GM23338 (cell line): ENCODE measurements at regions not wholly inside any gene's neighbourhood (a gene's known extent, or its start where the extent isn't known, plus 50 kb on each side); places are given as distances from the start of the nearest gene placed in this dataset.

ENCODE experiments used
- ATAC-seq: fragments of 200-7000 bp; cut with Tn5 transposase; 3 replicates; pipeline ENCODE4 v1.9.1; 2020
- DNase-seq: peaks from one replicate; pipeline ENCODE4 v3.0.0-alpha.2; 2015; ENCODE audit warnings: low spot score
- H2AFZ ChIP-seq: fragments of 200-600 bp; sonication (generic); 2 replicates; pipeline ENCODE4 v1.8.0; 2016; ENCODE audit warnings: antibody characterized with exemption, mild to moderate bottlenecking, moderate library complexity
- H3F3A ChIP-seq: fragments of 200-600 bp; sonication (generic); replicated peaks from 2 replicates; pipeline ENCODE4 v1.8.0; 2017; ENCODE audit warnings: antibody characterized with exemption, mixed run types, low read depth
- H3K27ac ChIP-seq: fragments of 200-600 bp; sonication (generic); 2 replicates; pipeline ENCODE4 v1.6.1; 2016; ENCODE audit warnings: low read depth
- H3K27me3 ChIP-seq: fragments of 200-600 bp; sonication (generic); 2 replicates; pipeline ENCODE4 v1.8.0; 2016; ENCODE audit warnings: mild to moderate bottlenecking, mixed run types, moderate library complexity; ENCODE audit not compliant: insufficient read depth
- H3K36me3 ChIP-seq: fragments of 200-600 bp; sonication (generic); 2 replicates; pipeline ENCODE4 v1.8.0; 2016; ENCODE audit warnings: mild to moderate bottlenecking; ENCODE audit not compliant: insufficient read depth
- H3K4me1 ChIP-seq: fragments of 200-600 bp; sonication (generic); 2 replicates; pipeline ENCODE4 v1.8.0; 2016; ENCODE audit warnings: mild to moderate bottlenecking, moderate library complexity; ENCODE audit not compliant: insufficient read depth
- H3K4me2 ChIP-seq: fragments of 200-600 bp; sonication (generic); 2 replicates; pipeline ENCODE4 v1.7.1; 2017; ENCODE audit warnings: mixed run types
- H3K4me3 ChIP-seq: fragments of 200-600 bp; sonication (generic); 2 replicates; pipeline ENCODE4 v1.6.1; 2016; ENCODE audit warnings: mixed run types
- H3K79me2 ChIP-seq: fragments of 200-600 bp; sonication (generic); replicated peaks from 2 replicates; pipeline ENCODE4 v1.8.0; 2017; ENCODE audit warnings: mild to moderate bottlenecking; ENCODE audit not compliant: insufficient read depth
- H3K9me2 ChIP-seq: fragments of 200-600 bp; sonication (generic); 2 replicates; pipeline ENCODE4 v1.8.0; 2017; ENCODE audit not compliant: insufficient read depth
- H4K20me1 ChIP-seq: fragments of 200-600 bp; sonication (generic); replicated peaks from 2 replicates; pipeline ENCODE4 v1.8.0; 2017; ENCODE audit warnings: mild to moderate bottlenecking; ENCODE audit not compliant: insufficient read depth
- H3K27ac Mint-ChIP-seq: 2 replicates; pipeline ENCODE4 v1.8.0; 2020; ENCODE audit warnings: inconsistent platforms, mild to moderate bottlenecking, moderate library complexity, mixed read lengths
- H3K27me3 Mint-ChIP-seq: 3 replicates; pipeline ENCODE4 v1.8.0; 2022; ENCODE audit warnings: low read depth, mild to moderate bottlenecking, moderate library complexity, mixed read lengths, inconsistent platforms; ENCODE audit not compliant: insufficient read depth, poor library complexity
- H3K36me3 Mint-ChIP-seq: 3 replicates; pipeline ENCODE4 v1.8.0; 2021; ENCODE audit warnings: low read depth, mild to moderate bottlenecking, inconsistent platforms, moderate library complexity, mixed read lengths
- H3K4me1 Mint-ChIP-seq: 3 replicates; pipeline ENCODE4 v1.8.0; 2020; ENCODE audit warnings: mild to moderate bottlenecking, inconsistent platforms, mixed read lengths
- H3K4me3 Mint-ChIP-seq: 3 replicates; pipeline ENCODE4 v1.8.0; 2021; ENCODE audit warnings: moderate library complexity, mild to moderate bottlenecking, inconsistent platforms, mixed read lengths
- H3K9me3 Mint-ChIP-seq: 3 replicates; pipeline ENCODE4 v1.8.0; 2020; ENCODE audit warnings: moderate library complexity, mild to moderate bottlenecking, inconsistent platforms, mixed read lengths
- CREB1 ChIP-seq: fragments of 250-450 bp; sonication (Bioruptor Pico); IDR thresholded peaks from 2 replicates; pipeline ENCODE4 v1.5.0; 2020; ENCODE audit warnings: low read depth, mild to moderate bottlenecking, moderate library complexity
- EZH2 ChIP-seq: fragments of 200-600 bp; sonication (generic); IDR thresholded peaks from one replicate; pipeline ENCODE4 v1.8.0; 2017; ENCODE audit warnings: antibody characterized with exemption, mild to moderate bottlenecking, low read depth; ENCODE audit not compliant: unreplicated experiment
- EZH2phosphoT487 ChIP-seq: fragments of 200-600 bp; sonication (generic); IDR thresholded peaks from one replicate; pipeline ENCODE4 v1.8.1; 2018; ENCODE audit warnings: antibody characterized with exemption; ENCODE audit not compliant: unreplicated experiment
- JUNB ChIP-seq: IDR thresholded peaks from one replicate; pipeline ENCODE4 v1.6.1; 2016; ENCODE audit warnings: antibody characterized with exemption; ENCODE audit not compliant: unreplicated experiment
- NANOG ChIP-seq: IDR thresholded peaks from 2 replicates; pipeline ENCODE4 v1.6.1; 2016; ENCODE audit warnings: antibody characterized with exemption, borderline replicate concordance
- POLR2AphosphoS5 ChIP-seq: IDR thresholded peaks from 2 replicates; pipeline ENCODE4 v1.6.1; 2016; ENCODE audit warnings: antibody characterized with exemption, low read depth
- STAT1 ChIP-seq: IDR thresholded peaks from one replicate; pipeline ENCODE4 v1.6.1; 2016; ENCODE audit warnings: antibody characterized with exemption; ENCODE audit not compliant: unreplicated experiment
- ZNF114 ChIP-seq: fragments of 250-450 bp; sonication (Bioruptor Pico); IDR thresholded peaks from 2 replicates; pipeline ENCODE4 v1.5.0; 2020; ENCODE audit warnings: mild to moderate bottlenecking, moderate library complexity
- ZNF331 ChIP-seq: fragments of 250-450 bp; sonication (Bioruptor Pico); IDR thresholded peaks from 2 replicates; pipeline ENCODE4 v1.5.0; 2020; ENCODE audit warnings: low read depth, mild to moderate bottlenecking, moderate library complexity
- TF ChIP-seq, protein P1 (sequence below): IDR thresholded peaks from 2 replicates; pipeline ENCODE4 v1.6.1; 2016; ENCODE audit warnings: antibody characterized with exemption
- TF ChIP-seq, protein P2 (sequence below), 2 experiments: fragments of 200-600 bp in 1 of 2; sonication (generic) in 1 of 2; conservative IDR thresholded peaks; 2 replicates each; pipeline versions ENCODE4 v1.5.1 to v1.6.1; 2016 to 2017; ENCODE audit warnings: antibody characterized with exemption in 2 of 2, low read depth in 2 of 2, mild to moderate bottlenecking in 2 of 2, moderate library complexity in 1 of 2
- TF ChIP-seq, protein P3 (sequence below): fragments of 250-450 bp; sonication (Bioruptor Pico); IDR thresholded peaks from 2 replicates; pipeline ENCODE4 v1.5.0; 2020; ENCODE audit warnings: mild to moderate bottlenecking, moderate library complexity

DNA sequence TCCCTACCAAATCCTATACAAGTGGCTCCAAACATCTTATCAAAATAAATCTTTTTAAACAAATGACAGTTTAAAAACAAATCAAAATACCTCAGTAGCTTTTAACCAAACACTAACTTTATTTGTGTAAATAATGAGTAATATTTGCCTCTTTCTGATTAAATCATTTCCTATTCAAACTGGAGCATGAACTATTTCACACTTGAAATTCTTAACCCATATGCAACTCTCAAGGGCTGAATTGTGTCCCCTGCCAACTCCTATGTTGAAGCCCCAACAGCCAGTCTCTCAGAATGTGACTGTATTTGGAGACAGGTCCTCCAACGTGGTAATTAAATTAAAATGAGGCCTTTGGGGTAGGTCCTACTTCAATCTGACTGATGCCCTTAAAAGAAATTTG lies 55.9 kb upstream of the MCTP2 start (continued):
- TF ChIP-seq CREB1 (CRISPR knock-in tag) (no peak), NANOG (no peak), JUNB (no peak), POLR2AphosphoS5 (no peak)
- TF ChIP-seq, protein P1, sequence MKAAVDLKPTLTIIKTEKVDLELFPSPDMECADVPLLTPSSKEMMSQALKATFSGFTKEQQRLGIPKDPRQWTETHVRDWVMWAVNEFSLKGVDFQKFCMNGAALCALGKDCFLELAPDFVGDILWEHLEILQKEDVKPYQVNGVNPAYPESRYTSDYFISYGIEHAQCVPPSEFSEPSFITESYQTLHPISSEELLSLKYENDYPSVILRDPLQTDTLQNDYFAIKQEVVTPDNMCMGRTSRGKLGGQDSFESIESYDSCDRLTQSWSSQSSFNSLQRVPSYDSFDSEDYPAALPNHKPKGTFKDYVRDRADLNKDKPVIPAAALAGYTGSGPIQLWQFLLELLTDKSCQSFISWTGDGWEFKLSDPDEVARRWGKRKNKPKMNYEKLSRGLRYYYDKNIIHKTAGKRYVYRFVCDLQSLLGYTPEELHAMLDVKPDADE, result no peak

DNA sequence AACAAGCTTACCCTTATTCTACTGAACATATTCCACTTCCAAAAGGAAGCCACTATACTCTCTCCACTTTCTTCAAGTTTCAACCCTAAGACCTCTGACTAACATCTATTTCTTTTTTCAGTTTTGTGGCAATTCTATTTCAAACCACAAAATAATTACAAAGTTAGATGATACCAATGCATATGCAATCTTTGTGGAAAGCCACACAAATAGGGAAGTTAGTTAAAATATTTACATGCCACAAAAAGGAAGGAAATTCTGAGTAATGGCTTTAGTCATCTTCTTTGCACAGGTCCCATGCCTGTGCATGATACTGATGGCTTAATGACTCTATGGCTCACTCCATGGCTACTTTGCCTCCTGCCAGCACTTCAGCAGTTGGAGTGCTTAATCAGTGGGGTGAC lies 57.0 kb upstream of the MCTP2 start:
- H3K27ac ChIP-seq, result no peak overlapping the region
- no peaks in the 10 kb centered on the region for H3K9me3 Mint-ChIP-seq

More for the DNA sequence above, 57.0 kb upstream of the MCTP2 start:
- Mint-ChIP-seq H3K4me3 (no peak overlapping the region), H3K27me3 (no peaks in the 10 kb centered on the region), H3K36me3 (no peaks in the 10 kb centered on the region), H3K27ac (no peak overlapping the region), H3K4me1 (no peaks in the 10 kb centered on the region)
- Histone ChIP-seq H3K79me2 (no peaks in the 10 kb centered on the region), H3K4me3 (no peak overlapping the region), H2AFZ (no peak overlapping the region), H3F3A (no peaks in the 10 kb centered on the region), H3K36me3 (no peaks in the 10 kb centered on the region), H3K4me2 (no peak overlapping the region), H3K4me1 (no peaks in the 10 kb centered on the region), H4K20me1 (no peaks in the 10 kb centered on the region), H3K9me2 (no peaks in the 10 kb centered on the region), H3K27me3 (no peaks in the 10 kb centered on the region)
- no peak for DNase-seq
- no peak for ATAC-seq
- TF ChIP-seq EZH2phosphoT487 (no peak), POLR2AphosphoS5 (no peak), ZNF114 (no peak), CREB1 (CRISPR knock-in tag) (no peak), NANOG (no peak), STAT1 (no peak), EZH2 (no peak), ZNF331 (CRISPR knock-in tag) (no peak), JUNB (no peak)
- TF ChIP-seq, protein P2, sequence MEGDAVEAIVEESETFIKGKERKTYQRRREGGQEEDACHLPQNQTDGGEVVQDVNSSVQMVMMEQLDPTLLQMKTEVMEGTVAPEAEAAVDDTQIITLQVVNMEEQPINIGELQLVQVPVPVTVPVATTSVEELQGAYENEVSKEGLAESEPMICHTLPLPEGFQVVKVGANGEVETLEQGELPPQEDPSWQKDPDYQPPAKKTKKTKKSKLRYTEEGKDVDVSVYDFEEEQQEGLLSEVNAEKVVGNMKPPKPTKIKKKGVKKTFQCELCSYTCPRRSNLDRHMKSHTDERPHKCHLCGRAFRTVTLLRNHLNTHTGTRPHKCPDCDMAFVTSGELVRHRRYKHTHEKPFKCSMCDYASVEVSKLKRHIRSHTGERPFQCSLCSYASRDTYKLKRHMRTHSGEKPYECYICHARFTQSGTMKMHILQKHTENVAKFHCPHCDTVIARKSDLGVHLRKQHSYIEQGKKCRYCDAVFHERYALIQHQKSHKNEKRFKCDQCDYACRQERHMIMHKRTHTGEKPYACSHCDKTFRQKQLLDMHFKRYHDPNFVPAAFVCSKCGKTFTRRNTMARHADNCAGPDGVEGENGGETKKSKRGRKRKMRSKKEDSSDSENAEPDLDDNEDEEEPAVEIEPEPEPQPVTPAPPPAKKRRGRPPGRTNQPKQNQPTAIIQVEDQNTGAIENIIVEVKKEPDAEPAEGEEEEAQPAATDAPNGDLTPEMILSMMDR (conservative IDR thresholded peaks at IDR 0.05; ENCODE audit: low read depth in 2 of 2), result no peak
- TF ChIP-seq, protein P1, result no peak
- TF ChIP-seq, protein P3, sequence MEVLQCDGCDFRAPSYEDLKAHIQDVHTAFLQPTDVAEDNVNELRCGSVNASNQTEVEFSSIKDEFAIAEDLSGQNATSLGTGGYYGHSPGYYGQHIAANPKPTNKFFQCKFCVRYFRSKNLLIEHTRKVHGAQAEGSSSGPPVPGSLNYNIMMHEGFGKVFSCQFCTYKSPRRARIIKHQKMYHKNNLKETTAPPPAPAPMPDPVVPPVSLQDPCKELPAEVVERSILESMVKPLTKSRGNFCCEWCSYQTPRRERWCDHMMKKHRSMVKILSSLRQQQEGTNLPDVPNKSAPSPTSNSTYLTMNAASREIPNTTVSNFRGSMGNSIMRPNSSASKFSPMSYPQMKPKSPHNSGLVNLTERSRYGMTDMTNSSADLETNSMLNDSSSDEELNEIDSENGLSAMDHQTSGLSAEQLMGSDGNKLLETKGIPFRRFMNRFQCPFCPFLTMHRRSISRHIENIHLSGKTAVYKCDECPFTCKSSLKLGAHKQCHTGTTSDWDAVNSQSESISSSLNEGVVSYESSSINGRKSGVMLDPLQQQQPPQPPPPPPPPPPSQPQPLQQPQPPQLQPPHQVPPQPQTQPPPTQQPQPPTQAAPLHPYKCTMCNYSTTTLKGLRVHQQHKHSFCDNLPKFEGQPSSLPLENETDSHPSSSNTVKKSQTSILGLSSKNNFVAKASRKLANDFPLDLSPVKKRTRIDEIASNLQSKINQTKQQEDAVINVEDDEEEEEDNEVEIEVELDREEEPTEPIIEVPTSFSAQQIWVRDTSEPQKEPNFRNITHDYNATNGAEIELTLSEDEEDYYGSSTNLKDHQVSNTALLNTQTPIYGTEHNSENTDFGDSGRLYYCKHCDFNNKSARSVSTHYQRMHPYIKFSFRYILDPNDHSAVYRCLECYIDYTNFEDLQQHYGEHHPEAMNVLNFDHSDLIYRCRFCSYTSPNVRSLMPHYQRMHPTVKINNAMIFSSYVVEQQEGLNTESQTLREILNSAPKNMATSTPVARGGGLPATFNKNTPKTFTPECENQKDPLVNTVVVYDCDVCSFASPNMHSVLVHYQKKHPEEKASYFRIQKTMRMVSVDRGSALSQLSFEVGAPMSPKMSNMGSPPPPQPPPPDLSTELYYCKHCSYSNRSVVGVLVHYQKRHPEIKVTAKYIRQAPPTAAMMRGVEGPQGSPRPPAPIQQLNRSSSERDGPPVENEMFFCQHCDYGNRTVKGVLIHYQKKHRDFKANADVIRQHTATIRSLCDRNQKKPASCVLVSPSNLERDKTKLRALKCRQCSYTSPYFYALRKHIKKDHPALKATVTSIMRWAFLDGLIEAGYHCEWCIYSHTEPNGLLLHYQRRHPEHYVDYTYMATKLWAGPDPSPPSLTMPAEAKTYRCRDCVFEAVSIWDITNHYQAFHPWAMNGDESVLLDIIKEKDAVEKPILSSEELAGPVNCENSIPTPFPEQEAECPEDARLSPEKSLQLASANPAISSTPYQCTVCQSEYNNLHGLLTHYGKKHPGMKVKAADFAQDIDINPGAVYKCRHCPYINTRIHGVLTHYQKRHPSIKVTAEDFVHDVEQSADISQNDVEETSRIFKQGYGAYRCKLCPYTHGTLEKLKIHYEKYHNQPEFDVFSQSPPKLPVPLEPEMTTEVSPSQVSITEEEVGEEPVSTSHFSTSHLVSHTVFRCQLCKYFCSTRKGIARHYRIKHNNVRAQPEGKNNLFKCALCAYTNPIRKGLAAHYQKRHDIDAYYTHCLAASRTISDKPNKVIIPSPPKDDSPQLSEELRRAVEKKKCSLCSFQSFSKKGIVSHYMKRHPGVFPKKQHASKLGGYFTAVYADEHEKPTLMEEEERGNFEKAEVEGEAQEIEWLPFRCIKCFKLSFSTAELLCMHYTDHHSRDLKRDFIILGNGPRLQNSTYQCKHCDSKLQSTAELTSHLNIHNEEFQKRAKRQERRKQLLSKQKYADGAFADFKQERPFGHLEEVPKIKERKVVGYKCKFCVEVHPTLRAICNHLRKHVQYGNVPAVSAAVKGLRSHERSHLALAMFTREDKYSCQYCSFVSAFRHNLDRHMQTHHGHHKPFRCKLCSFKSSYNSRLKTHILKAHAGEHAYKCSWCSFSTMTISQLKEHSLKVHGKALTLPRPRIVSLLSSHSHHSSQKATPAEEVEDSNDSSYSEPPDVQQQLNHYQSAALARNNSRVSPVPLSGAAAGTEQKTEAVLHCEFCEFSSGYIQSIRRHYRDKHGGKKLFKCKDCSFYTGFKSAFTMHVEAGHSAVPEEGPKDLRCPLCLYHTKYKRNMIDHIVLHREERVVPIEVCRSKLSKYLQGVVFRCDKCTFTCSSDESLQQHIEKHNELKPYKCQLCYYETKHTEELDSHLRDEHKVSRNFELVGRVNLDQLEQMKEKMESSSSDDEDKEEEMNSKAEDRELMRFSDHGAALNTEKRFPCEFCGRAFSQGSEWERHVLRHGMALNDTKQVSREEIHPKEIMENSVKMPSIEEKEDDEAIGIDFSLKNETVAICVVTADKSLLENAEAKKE, result no peak
